ENCODE measurements at regions not wholly inside any gene's neighbourhood (a gene's known extent, or its start where the extent isn't known, plus 50 kb on each side); places are given as distances from the start of the nearest gene placed in this dataset.
"Not testable (repeated sequence)": the region's sequence is repeated elsewhere in the genome, so short reads cannot be mapped to it uniquely, and the experiment has no call there.

- Histone ChIP-seq H3K36me3 (no peaks in the 10 kb centered on the region), H3K4me1 (no peaks in the 10 kb centered on the region), H3K27ac (replicated peaks) (no peak overlapping the region), H3K27me3 (ENCODE audit: low read depth) (no peaks in the 10 kb centered on the region), H3K4me3 (no peak overlapping the region), H3K9me3 (replicated peaks) (no peaks in the 10 kb centered on the region)
- intact Hi-C loops (cut with micrococcal nuclease), result no loop called here
- DNase-seq, result no peak
- no peak for TF ChIP-seq CTCF (IDR thresholded peaks at IDR 0.05; ENCODE audit: borderline replicate concordance)
These were observed 167.3 kb downstream of the SQOR start for GRCh38 chr15:45802140-45802539.

- no peak for TF ChIP-seq CTCF (IDR thresholded peaks at IDR 0.05; ENCODE audit: borderline replicate concordance)
- H3K4me1 ChIP-seq, result no peaks in the 10 kb centered on the region
- intact Hi-C loops (cut with micrococcal nuclease), result no loop called here
These were observed 169.2 kb downstream of the SQOR start for GRCh38 chr15:45804028-45804427.

GRCh38 chr15:45810201-45810600, 175.4 kb downstream of the SQOR start:
- H3K4me3 ChIP-seq, result no peak overlapping the region
- H3K27me3 ChIP-seq (ENCODE audit: low read depth), result no peaks in the 10 kb centered on the region
- no peak for DNase-seq
- no peak overlapping the region for H3K27ac ChIP-seq (replicated peaks)
- peaks cover 12% of the 10 kb centered on the region for H3K4me1 ChIP-seq
- H3K36me3 ChIP-seq, result no peaks in the 10 kb centered on the region
- no peak for TF ChIP-seq CTCF (IDR thresholded peaks at IDR 0.05; ENCODE audit: borderline replicate concordance)
- peaks cover 11% of the 10 kb centered on the region for H3K9me3 ChIP-seq (replicated peaks)
- intact Hi-C loops (cut with micrococcal nuclease), result no loop called here

More at GRCh38 chr15:45804028-45804427, 169.2 kb downstream of the SQOR start:
- DNase-seq, result no peak
- Histone ChIP-seq H3K27me3 (ENCODE audit: low read depth) (no peaks in the 10 kb centered on the region), H3K27ac (replicated peaks) (no peak overlapping the region), H3K9me3 (replicated peaks) (no peaks in the 10 kb centered on the region), H3K4me3 (no peak overlapping the region), H3K36me3 (no peaks in the 10 kb centered on the region)

- Histone ChIP-seq H3K4me1 (peaks cover 12% of the 10 kb centered on the region), H3K27ac (replicated peaks) (no peak overlapping the region), H3K9me3 (replicated peaks) (peaks cover 22% of the 10 kb centered on the region), H3K27me3 (ENCODE audit: low read depth) (no peaks in the 10 kb centered on the region), H3K4me3 (no peak overlapping the region), H3K36me3 (no peaks in the 10 kb centered on the region)
- no peak for TF ChIP-seq CTCF (IDR thresholded peaks at IDR 0.05; ENCODE audit: borderline replicate concordance)
- no peak for DNase-seq
- intact Hi-C loops (cut with micrococcal nuclease), result no loop called here
These were observed 177.4 kb downstream of the SQOR start for GRCh38 chr15:45812200-45812599.

- H3K4me1 ChIP-seq; H3K27me3 ChIP-seq (ENCODE audit: low read depth); DNase-seq; intact Hi-C loops (cut with micrococcal nuclease); H3K4me3 ChIP-seq; H3K27ac ChIP-seq (replicated peaks); H3K36me3 ChIP-seq: not testable (repeated sequence)
- H3K9me3 ChIP-seq (replicated peaks), result peaks cover 22% of the 10 kb centered on the region
These were observed 182.7 kb downstream of the SQOR start for GRCh38 chr15:45817578-45817977.

GRCh38 chr15:45821390-45821789, 186.6 kb downstream of the SQOR start:
- Histone ChIP-seq H3K36me3 (no peaks in the 10 kb centered on the region), H3K27ac (replicated peaks) (no peak overlapping the region), H3K4me3 (no peak overlapping the region), H3K4me1 (no peaks in the 10 kb centered on the region), H3K9me3 (replicated peaks) (no peaks in the 10 kb centered on the region), H3K27me3 (ENCODE audit: low read depth) (no peaks in the 10 kb centered on the region)
- intact Hi-C loops (cut with micrococcal nuclease), result no loop called here
- no peak for DNase-seq
- TF ChIP-seq CTCF (IDR thresholded peaks at IDR 0.05; ENCODE audit: borderline replicate concordance), result no peak

- intact Hi-C loops (cut with micrococcal nuclease); DNase-seq; H3K36me3 ChIP-seq; H3K9me3 ChIP-seq (replicated peaks); H3K27ac ChIP-seq (replicated peaks); H3K4me1 ChIP-seq; H3K4me3 ChIP-seq; H3K27me3 ChIP-seq (ENCODE audit: low read depth): not testable (repeated sequence)
These were observed 188.1 kb downstream of the SQOR start for GRCh38 chr15:45822968-45823367.
